HG03045 (cell line): ENCODE measurements at regions not wholly inside any gene's neighbourhood (a gene's known extent, or its start where the extent isn't known, plus 50 kb on each side); places are given as distances from the start of the nearest gene placed in this dataset.
"Not testable (repeated sequence)": the region's sequence is repeated elsewhere in the genome, so short reads cannot be mapped to it uniquely, and the experiment has no call there.

ENCODE experiments used
- ATAC-seq: cut with Tn5 transposase; IDR thresholded peaks from one replicate; pipeline ENCODE4 v1.9.1; 2021; ENCODE audit warnings: mild to moderate bottlenecking, moderate library complexity; ENCODE audit not compliant: unreplicated experiment

DNA sequence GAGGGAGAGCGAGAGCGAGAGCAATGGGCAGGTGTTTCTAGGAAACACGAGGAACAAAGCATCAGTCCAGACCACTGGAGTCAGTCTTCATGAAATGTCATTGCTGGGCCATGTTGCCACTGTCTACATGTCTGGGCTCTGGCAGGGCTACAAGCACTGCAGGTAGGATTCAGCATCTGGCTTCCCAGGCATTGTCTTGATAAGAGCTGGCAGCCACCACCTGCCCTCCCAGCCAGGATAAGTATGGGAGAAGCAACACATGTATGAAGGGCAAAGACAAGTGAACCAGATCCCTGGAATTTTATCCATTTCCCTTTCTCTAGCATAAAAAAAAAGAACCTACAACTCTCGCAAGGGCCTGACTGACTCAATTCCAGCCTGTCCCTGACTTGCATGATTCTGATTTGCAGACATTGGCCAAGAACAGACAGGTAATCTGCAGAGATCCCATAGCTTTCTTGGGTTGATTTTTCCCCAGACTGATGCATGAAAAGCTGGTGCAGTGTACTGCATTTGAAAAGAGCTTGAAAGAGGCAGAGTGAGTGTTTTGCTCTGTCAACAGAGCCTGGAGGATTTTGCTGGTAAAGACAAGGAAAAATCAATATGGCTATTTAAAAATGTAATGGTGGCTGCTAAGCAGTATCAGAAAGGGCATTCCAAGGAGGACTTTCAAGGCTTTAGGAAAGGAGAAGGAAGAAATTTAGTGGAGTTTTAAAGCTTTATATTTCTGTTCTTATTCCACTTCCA, 157.2 kb upstream of the MYRIP start:
- no peak for ATAC-seq

DNA sequence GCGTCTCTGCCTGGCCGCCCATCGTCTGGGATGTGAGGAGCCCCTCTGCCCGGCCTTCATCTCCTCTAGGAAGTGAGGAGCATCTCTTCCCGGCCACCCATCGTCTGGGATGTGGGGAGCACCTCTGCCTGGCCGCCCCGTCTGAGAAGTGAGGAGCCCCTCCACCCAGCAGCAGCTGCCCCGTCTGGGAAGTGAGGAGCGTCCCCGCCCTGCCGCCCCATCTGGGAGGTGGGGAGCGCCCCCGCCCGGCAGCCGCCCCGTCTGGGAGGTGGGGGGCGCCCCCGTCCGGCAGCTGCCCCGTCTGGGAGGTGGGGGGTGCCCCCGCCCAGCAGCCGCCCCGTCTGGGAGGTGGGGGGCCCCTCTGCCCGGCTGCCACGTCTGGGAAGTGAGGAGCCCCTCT, 153.7 kb upstream of the MYRIP start:
- not testable (repeated sequence) for ATAC-seq

GRCh38 chr3:39657075-39657474, 152.3 kb upstream of the MYRIP start:
- ATAC-seq, result no peak

DNA sequence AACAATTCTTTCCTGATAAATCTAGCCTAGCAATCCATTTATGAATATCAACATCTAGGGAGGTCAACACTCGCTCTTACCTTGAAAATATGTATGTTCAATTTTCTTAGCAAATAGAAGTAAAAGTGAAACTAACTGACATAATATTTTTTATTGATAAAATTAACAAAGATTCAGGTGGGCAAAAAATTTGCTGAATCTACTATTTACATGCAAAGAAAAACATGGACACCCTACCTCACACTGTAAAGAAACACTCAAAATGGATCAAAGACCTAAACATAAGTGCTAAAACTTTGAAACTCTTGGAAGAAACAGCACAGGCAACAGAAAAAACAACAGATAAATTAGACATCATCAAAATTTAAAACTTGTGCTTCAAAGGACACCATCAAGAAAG, 151.6 kb upstream of the MYRIP start:
- ATAC-seq, result no peak

- no peak for ATAC-seq
Measured at GRCh38 chr3:39664931-39665330, 144.5 kb upstream of the MYRIP start.

- no peak for ATAC-seq
Measured at GRCh38 chr3:39665441-39665840, 144.0 kb upstream of the MYRIP start.

DNA sequence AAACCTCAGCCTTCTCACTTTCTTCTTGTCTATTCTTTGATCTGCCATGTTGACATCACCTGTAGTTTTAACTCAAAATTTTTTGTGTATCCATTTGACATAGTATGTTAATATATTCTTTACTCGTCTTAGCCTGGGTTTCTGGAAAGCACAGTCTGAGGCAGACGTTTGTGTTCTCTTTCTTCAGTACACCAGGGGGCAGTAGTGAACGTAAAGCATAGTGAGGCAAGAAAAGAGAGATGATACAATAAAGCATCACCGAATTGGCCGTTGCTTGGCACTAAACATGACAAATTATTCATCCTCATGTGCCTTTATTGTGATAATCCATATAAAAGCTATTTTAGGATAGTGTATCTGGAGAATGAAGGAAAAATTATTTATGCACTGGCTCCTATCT, 141.0 kb upstream of the MYRIP start:
- ATAC-seq, result peak; percentile 49

DNA sequence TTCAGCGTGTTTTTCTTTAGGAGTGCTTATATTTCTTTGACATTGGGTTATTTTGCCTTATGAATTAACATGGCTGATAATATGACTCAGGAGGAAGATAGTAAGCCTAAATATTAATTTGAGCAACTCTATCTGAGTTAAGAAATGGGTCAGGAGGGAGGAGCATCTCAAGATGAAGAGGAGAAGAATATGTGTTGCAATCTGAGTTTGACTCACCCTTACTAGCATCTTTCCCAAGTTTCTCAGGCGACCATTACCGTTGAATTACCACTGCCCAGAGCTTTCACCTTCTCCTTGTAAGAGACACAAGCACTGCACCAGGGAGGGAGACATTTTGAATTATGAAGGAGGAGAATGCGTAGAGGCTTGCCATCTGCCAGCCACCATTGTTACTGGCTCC, 138.3 kb upstream of the MYRIP start:
- ATAC-seq, result no peak

DNA sequence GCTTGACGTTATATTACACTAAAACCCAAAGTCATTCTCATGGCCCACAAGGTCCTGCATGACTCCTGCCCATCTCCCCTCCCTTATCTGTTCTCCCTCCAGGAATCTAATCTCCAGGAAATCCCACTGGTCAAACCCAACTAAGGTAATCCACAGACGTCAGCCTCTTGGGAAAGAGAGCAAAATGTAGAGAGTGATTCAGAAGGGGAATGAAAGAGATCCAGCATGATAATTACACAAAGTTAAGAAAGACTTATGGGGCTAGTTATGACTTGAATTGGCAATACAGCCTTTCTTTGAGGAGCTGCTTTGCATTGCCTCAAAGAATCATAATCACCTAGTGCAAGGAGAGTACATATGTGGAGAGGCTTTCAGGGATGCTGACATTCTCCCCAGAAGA, 137.8 kb upstream of the MYRIP start:
- no peak for ATAC-seq

DNA sequence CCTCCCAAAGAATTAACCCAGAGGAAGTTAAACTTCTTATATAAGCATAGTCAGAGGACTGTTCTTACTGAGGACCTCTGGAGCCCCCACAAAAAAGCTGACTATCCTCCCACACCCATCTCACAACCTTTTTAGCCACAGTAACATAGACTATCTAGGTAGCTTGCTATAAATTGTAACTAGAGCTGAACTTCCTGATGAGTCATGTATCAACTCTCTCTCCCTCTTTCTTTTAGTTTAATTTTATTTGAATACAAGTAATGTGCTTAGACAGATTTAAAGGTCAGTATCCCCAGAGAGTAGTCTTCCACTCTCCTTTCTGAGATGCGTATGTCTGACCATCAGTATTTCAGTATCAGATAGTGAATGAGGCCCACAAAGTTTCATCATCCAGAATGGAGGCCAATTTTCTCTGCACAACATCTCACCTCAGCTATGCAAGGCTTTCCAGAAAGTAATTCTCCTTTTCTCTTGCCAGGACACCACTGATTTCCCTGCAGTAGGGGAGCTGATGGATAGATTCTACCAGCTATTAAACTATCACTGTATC, 104.0 kb upstream of the MYRIP start:
- no peak for ATAC-seq

GRCh38 chr3:39707314-39707909, 102.0 kb upstream of the MYRIP start:
- no peak for ATAC-seq

DNA sequence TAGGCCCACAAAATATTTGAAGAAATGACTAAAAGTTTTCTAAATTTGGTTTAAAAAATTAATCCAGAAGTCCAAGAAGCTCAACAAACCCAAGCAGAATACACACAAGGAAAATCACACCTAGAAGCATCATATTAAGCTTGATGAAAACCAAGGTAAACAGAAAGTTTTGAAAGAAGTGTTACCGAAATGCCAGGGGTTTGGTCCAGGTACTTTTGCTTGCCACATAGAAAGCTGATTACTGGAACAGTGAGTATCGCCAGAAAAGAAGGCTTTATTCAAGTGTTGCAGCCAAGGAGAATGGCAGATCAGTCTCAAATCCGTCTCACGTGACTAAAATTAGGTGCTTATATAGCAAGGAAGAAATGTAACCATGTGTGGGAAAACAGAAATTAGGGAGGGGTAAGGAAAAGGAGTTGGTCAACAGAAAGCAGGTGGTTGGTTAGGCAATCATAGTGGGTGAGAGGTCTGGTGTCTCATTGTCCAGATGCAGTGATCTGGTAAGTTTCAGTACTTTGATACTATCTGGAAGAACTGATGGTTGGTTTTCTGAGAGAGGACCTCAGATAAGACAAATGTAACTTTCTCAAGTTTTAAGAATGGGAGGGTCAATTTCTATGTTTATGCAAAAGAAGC, 96.9 kb upstream of the MYRIP start:
- ATAC-seq, result no peak

DNA sequence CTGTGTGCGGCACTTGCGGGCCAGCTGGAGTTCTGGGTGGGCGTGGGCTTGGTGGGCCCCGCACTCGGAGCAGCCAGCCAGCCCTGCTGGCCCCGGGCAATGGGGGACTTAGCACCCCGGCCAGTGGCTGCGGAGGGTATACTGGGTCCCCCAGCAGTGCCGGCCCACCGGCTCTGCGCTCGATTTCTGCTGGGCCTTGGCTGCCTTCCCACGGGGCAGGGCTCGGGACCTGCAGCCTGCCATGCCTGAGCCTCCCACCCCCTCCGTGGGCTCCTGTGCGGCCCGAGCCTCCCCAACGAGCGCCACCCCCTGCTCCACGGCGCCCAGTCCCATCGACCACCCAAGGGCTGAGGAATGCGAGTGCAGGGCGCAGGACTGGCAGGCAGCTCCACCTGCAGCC, 96.1 kb upstream of the MYRIP start:
- not testable (repeated sequence) for ATAC-seq

GRCh38 chr3:39716849-39717248, 92.6 kb upstream of the MYRIP start:
- no peak for ATAC-seq

GRCh38 chr3:39718674-39719595, 90.5 kb upstream of the MYRIP start:
- no peak for ATAC-seq

GRCh38 chr3:39721076-39721475, 88.3 kb upstream of the MYRIP start:
- no peak for ATAC-seq

DNA sequence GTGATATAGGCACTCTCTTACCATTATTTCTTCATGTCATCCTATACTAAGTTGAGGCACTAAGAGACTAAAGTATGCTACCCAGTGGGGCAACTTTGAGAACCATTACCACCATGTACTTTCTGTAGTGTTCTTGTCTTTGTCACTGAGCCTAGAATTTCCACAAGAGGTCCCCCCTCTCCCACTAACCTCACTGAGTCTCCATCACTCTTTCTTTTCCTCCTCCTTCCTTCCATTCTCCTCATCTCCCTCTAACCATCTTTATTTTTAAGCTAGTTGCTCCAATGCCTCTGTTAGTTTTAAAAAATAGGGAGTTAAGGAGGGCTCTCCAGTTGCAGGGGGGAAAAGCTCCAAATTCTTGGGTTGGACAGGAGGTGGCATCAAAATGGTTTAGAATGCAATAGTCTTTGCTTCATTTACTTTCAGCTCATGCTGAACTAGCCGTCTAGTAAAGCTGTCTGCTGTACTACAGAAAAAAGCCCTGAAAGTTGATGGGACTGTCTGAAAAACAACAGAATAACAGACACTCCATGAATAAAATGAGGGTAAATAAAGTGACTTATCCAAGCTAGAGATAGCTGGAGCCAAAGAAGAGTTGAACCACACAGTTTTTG, 85.1 kb upstream of the MYRIP start:
- no peak for ATAC-seq

DNA sequence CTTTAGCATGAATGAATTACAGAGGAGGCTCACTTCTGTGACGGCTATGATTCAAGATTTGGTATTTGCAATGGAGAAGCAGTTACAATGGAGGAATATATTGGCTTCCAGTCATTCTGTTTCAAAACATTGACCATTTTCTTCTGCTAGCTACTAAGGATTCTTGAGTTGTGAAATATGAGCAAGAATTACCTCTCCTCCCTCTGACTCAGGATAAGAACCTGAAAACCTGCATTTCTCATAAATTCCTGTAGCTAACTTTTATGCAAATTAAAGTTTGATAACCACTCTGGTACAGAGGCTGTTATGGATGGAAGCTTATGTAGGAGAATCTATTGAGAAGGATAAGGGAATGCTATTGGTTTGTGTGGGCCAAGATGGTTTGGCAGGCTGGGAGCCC, 84.1 kb upstream of the MYRIP start:
- ATAC-seq, result no peak

GRCh38 chr3:39727415-39727814, 82.0 kb upstream of the MYRIP start:
- ATAC-seq, result no peak

DNA sequence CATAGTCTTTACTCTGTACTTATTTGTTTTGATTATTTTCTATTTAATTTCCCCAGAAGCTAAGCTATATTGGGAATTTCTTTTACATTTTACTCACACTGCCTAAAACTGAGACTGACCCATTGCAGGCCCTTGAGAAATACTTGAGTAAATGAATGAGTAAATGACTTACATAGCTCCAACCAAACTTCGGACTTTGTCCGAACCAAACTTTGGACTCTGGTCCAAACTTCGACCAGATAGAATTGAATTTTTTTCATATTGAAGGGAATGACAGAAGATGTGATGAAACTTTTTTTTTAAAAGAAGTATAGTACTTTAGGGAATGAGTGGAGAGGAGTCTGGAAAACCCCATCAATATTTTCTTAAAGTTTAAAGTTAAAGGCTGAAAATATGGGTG, 75.6 kb upstream of the MYRIP start:
- ATAC-seq, result no peak

DNA sequence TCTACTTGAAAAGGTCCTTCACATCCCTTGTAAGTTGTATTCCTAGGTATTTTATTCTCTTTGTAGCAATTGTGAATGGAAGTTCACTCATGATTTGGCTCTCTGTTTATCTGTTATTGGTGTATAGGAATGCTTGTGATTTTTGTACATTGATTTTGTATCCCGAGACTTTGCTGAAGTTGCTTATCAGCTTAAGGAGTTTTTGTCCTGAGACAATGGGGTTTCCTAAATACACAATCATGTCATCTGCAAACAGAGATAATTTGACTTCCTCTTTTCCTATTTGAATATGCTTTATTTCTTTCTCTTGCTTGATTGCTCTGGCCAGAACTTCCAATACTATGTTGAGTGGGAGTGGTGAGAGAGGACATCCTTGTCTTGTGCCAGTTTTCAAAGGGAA, 69.8 kb upstream of the MYRIP start:
- ATAC-seq, result not testable (repeated sequence)
